ENCODE measurements at regions not wholly inside any gene's neighbourhood (a gene's known extent, or its start where the extent isn't known, plus 50 kb on each side); places are given as distances from the start of the nearest gene placed in this dataset.

GRCh38 chr14:28607661-28608060 is 158.9 kb upstream of the FOXG1 start:
- H3K27me3 Mint-ChIP-seq = no peaks in the 10 kb centered on the region

GRCh38 chr14:28608443-28608842 is 158.1 kb upstream of the FOXG1 start:
- Mint-ChIP-seq H3K4me3 (no peak overlapping the region), H3K4me1 (no peaks in the 10 kb centered on the region), H3K27me3 (no peaks in the 10 kb centered on the region), H3K27ac (no peak overlapping the region), H3K9me3 (ENCODE audit: insufficient read depth) (no peaks in the 10 kb centered on the region)
- no peak for ATAC-seq (ENCODE audit: low read depth)
- Histone ChIP-seq H2AFZ (ENCODE audit: insufficient read depth, low read depth, low read length, poor library complexity, severe bottlenecking) (no peak overlapping the region), H3K9ac (ENCODE audit: low read length) (no peak overlapping the region), H3K79me2 (ENCODE audit: control insufficient read depth, insufficient read depth, low read length) (no peaks in the 10 kb centered on the region), H4K20me1 (ENCODE audit: control insufficient read depth, insufficient read depth, low read length, poor library complexity, severe bottlenecking) (no peaks in the 10 kb centered on the region), H3K27me3 (replicated peaks in 1 of 4; ENCODE audit: control extremely low read depth in 1 of 4, control insufficient read depth in 3 of 4, insufficient read depth in 4 of 4, low read length in 3 of 4) (no peaks in the 10 kb centered on the region), H3K4me3 (ENCODE audit: control extremely low read depth in 1 of 5, extremely low read depth in 1 of 5, insufficient read depth in 1 of 5, low read depth in 2 of 5, low read length in 4 of 5) (no peak overlapping the region), H3K36me3 (replicated peaks in 1 of 2; ENCODE audit: control extremely low read depth in 1 of 2, control insufficient read depth in 1 of 2, extremely low read depth in 1 of 2, insufficient read depth in 2 of 2, low read length in 1 of 2) (no peaks in the 10 kb centered on the region), H3K4me2 (replicated peaks; ENCODE audit: low read depth, low read length, poor library complexity, severe bottlenecking) (no peak overlapping the region), H3K27ac (ENCODE audit: low read length in 2 of 2) (no peak overlapping the region), H3K4me1 (ENCODE audit: control insufficient read depth in 2 of 2, insufficient read depth in 2 of 2, low read length in 2 of 2) (no peaks in the 10 kb centered on the region), H3K9me3 (ENCODE audit: control extremely low read depth in 1 of 3, control insufficient read depth in 2 of 3, insufficient read depth in 1 of 3, low read length in 2 of 3) (no peaks in the 10 kb centered on the region)
- WGBS (ENCODE audit: insufficient coverage) = 80% methylated on average over 2 of the region's 8 CpGs
- ChIA-PET CTCF (no interaction called here), POLR2A (no interaction called here)
- TF ChIP-seq EZH2 (IDR thresholded peaks at IDR 0.05; ENCODE audit: borderline replicate concordance, insufficient read depth, low read depth, low read length, poor library complexity, severe bottlenecking) (no peak), CTCF (IDR thresholded peaks at IDR 0.05) (no peak)
- DNase-seq = no peak
- intact Hi-C loops (cut with micrococcal nuclease) = no loop called here

More at GRCh38 chr14:28607661-28608060, 158.9 kb upstream of the FOXG1 start:
- ATAC-seq (ENCODE audit: low read depth) (no peak), DNase-seq (no peak)
- H3K4me1 Mint-ChIP-seq = no peaks in the 10 kb centered on the region
- no peaks in the 10 kb centered on the region for H3K4me1 ChIP-seq (ENCODE audit: control insufficient read depth in 2 of 2, insufficient read depth in 2 of 2, low read length in 2 of 2)
- no peak overlapping the region for H3K27ac ChIP-seq (ENCODE audit: low read length in 2 of 2)
- H4K20me1 ChIP-seq (ENCODE audit: control insufficient read depth, insufficient read depth, low read length, poor library complexity, severe bottlenecking) = no peaks in the 10 kb centered on the region
- TF ChIP-seq CTCF (IDR thresholded peaks at IDR 0.05) = no peak
- no peak for TF ChIP-seq EZH2 (IDR thresholded peaks at IDR 0.05; ENCODE audit: borderline replicate concordance, insufficient read depth, low read depth, low read length, poor library complexity, severe bottlenecking)
- H2AFZ ChIP-seq (ENCODE audit: insufficient read depth, low read depth, low read length, poor library complexity, severe bottlenecking) = no peak overlapping the region
- no peaks in the 10 kb centered on the region for H3K79me2 ChIP-seq (ENCODE audit: control insufficient read depth, insufficient read depth, low read length)
- H3K9me3 ChIP-seq (ENCODE audit: control extremely low read depth in 1 of 3, control insufficient read depth in 2 of 3, insufficient read depth in 1 of 3, low read length in 2 of 3) = no peaks in the 10 kb centered on the region
- no peaks in the 10 kb centered on the region for H3K36me3 ChIP-seq (replicated peaks in 1 of 2; ENCODE audit: control extremely low read depth in 1 of 2, control insufficient read depth in 1 of 2, extremely low read depth in 1 of 2, insufficient read depth in 2 of 2, low read length in 1 of 2)
- H3K27ac Mint-ChIP-seq = no peak overlapping the region
- no peak overlapping the region for H3K4me3 ChIP-seq (ENCODE audit: control extremely low read depth in 1 of 5, extremely low read depth in 1 of 5, insufficient read depth in 1 of 5, low read depth in 2 of 5, low read length in 4 of 5)
- H3K4me2 ChIP-seq (replicated peaks; ENCODE audit: low read depth, low read length, poor library complexity, severe bottlenecking) = no peak overlapping the region
- H3K27me3 ChIP-seq (replicated peaks in 1 of 4; ENCODE audit: control extremely low read depth in 1 of 4, control insufficient read depth in 3 of 4, insufficient read depth in 4 of 4, low read length in 3 of 4) = no peaks in the 10 kb centered on the region
- H3K9ac ChIP-seq (ENCODE audit: low read length) = no peak overlapping the region
- WGBS (ENCODE audit: insufficient coverage) = 50% methylated on average over 1 of the region's 5 CpGs
- no peaks in the 10 kb centered on the region for H3K9me3 Mint-ChIP-seq (ENCODE audit: insufficient read depth)
- CTCF ChIA-PET = no interaction called here
- H3K4me3 Mint-ChIP-seq = no peak overlapping the region
- intact Hi-C loops (cut with micrococcal nuclease) = no loop called here
- POLR2A ChIA-PET = no interaction called here
